Upper lobe of left lung (tissue), 6 donors: ENCODE measurements at regions not wholly inside any gene's neighbourhood (a gene's known extent, or its start where the extent isn't known, plus 50 kb on each side); places are given as distances from the start of the nearest gene placed in this dataset.

Source experiments
- ATAC-seq, 2 donors: fragments of 200-7000 bp; cut with Tn5 transposase; one replicate each; pipeline ENCODE4 v1.9.1; 2022; ENCODE audit warnings: mild to moderate bottlenecking in 2 of 2, moderate library complexity in 2 of 2; ENCODE audit not compliant: low FRiP score in 2 of 2
- DNase-seq, 2 donors: peaks; one replicate each; pipeline ENCODE4 v3.0.0-alpha.2; 2019 to 2020
- H3K27ac ChIP-seq, 4 donors: fragments of 200-600 bp; sonication (generic); one replicate each; pipeline ENCODE4 v1.5.1; 2016 to 2019
- H3K27me3 ChIP-seq, 4 donors: fragments of 200-600 bp; sonication (generic); one replicate each; pipeline ENCODE4 v1.5.1; 2017 to 2019
- H3K36me3 ChIP-seq, 4 donors: fragments of 200-600 bp; sonication (generic); one replicate each; pipeline ENCODE4 v1.5.1; 2016 to 2019
- H3K4me1 ChIP-seq, 4 donors: fragments of 200-600 bp; sonication (generic); one replicate each; pipeline ENCODE4 v1.5.1; 2018 to 2019
- H3K4me3 ChIP-seq, 4 donors: fragments of 200-600 bp; sonication (generic); one replicate each; pipeline ENCODE4 v1.5.1; 2017 to 2019; ENCODE audit warnings: mild to moderate bottlenecking in 2 of 4, moderate library complexity in 1 of 4
- H3K9me3 ChIP-seq, 4 donors: fragments of 200-600 bp; sonication (generic); one replicate each; pipeline ENCODE4 v1.5.1; 2018 to 2019
- CTCF ChIP-seq, 6 experiments: fragments of 450-650 bp in 4 of 6; fragments of 200-600 bp in 2 of 6; sonication (generic) in 2 of 6; IDR thresholded peaks; one replicate each; pipeline ENCODE4 v1.5.1; 2016 to 2019; ENCODE audit warnings: antibody characterized with exemption in 6 of 6
- EP300 ChIP-seq, 4 donors: sonication (generic); formaldehyde crosslinking; IDR thresholded peaks; one replicate each; pipeline ENCODE4 v1.5.1; 2017; ENCODE audit warnings: antibody characterized with exemption in 4 of 4, control low read depth in 2 of 4
- POLR2A ChIP-seq, 4 donors: fragments of 450-650 bp; IDR thresholded peaks; one replicate each; pipeline ENCODE4 v1.5.1; 2016 to 2017; ENCODE audit warnings: antibody characterized with exemption in 4 of 4, mild to moderate bottlenecking in 2 of 4
- POLR2AphosphoS5 ChIP-seq, 2 donors: sonication (generic); formaldehyde crosslinking; IDR thresholded peaks; one replicate each; pipeline ENCODE4 v1.5.1; 2017; ENCODE audit warnings: antibody characterized with exemption in 2 of 2
- WGBS, 2 donors: methylation state at CpG; one replicate each; pipeline ENCODE4 v1.1.5; 2017 to 2018; 5-methylcytosine and 5-hydroxymethylcytosine counted together
- donor health status: DM: no; HTN: no; CAD: no; lungs with moderate emphysema.
- donor health status: DM: no; HTN: yes; CAD: no; lungs with severe emphysema.

DNA sequence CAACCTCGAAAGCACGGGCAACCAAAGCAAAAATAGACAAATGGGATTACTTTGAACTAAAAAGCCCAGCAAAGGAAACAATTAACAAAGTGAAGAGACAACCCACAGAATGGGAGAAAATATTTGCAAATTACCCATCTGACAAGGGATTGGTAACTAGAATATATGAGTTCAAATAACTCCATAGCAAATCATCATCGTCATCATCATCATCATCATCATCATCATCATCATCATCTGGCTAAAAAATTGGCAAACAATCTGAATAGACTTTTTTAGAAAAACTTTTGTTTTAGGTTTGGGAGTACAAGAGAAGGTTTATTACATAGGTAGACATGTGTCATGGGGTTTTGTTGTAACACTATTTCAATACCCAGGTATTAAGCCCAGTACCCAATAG lies 1239.3 kb upstream of the FAM98A start:
- Histone ChIP-seq H3K27ac (no peak overlapping the region), H3K9me3 (no peaks in the 10 kb centered on the region), H3K27me3 (no peaks in the 10 kb centered on the region), H3K4me3 (no peak overlapping the region), H3K36me3 (no peaks in the 10 kb centered on the region), H3K4me1 (no peaks in the 10 kb centered on the region)
- TF ChIP-seq POLR2AphosphoS5 (IDR thresholded peaks at IDR 0.05) = no peak
- no peak for TF ChIP-seq POLR2A (IDR thresholded peaks at IDR 0.05)
- TF ChIP-seq CTCF (IDR thresholded peaks at IDR 0.05) = no peak
- TF ChIP-seq EP300 (IDR thresholded peaks at IDR 0.05) = no peak
- no peak for DNase-seq
- WGBS, 2 donors = 87% methylated on average over 3 of the region's 3 CpGs
- ATAC-seq = no peak

- Histone ChIP-seq H3K4me1 (no peaks in the 10 kb centered on the region), H3K27ac (no peak overlapping the region), H3K27me3 (no peaks in the 10 kb centered on the region), H3K36me3 (no peaks in the 10 kb centered on the region), H3K9me3 (no peaks in the 10 kb centered on the region), H3K4me3 (no peak overlapping the region)
- 70 to 75% methylated on average over 1 of the region's 1 CpG for WGBS, 2 donors
- no peak for TF ChIP-seq POLR2AphosphoS5 (IDR thresholded peaks at IDR 0.05)
- TF ChIP-seq CTCF (IDR thresholded peaks at IDR 0.05) = no peak
- TF ChIP-seq POLR2A (IDR thresholded peaks at IDR 0.05) = no peak
- no peak for TF ChIP-seq EP300 (IDR thresholded peaks at IDR 0.05)
- DNase-seq (no peak), ATAC-seq (no peak)
Measured at GRCh38 chr2:34836361-34836760, 1237.3 kb upstream of the FAM98A start.

DNA sequence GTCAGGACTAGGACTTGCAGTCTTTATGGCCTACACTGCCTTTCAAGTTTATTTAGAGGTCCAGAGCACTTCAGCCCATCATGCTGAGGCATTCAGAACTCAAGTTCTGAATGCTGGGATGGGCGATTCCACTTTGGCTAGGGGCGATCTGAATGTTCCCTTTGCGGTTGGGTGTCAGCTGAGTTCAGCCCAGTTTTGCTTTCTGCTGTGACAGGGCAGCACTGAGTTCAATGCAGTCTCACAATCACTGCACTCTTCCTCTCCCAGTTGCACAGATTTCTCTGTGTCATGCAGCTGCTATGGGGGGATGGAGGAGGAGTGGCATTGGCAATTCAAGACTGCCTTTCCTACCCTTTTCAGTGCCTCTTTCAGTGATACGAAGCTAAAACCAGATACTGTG lies 1232.0 kb upstream of the FAM98A start:
- Histone ChIP-seq H3K27ac (no peak overlapping the region), H3K36me3 (no peaks in the 10 kb centered on the region), H3K27me3 (no peaks in the 10 kb centered on the region), H3K4me3 (no peak overlapping the region), H3K4me1 (no peaks in the 10 kb centered on the region), H3K9me3 (no peaks in the 10 kb centered on the region)
- no peak for DNase-seq
- ATAC-seq = no peak
- TF ChIP-seq CTCF (IDR thresholded peaks at IDR 0.05) (no peak), POLR2A (IDR thresholded peaks at IDR 0.05) (no peak), EP300 (IDR thresholded peaks at IDR 0.05) (no peak), POLR2AphosphoS5 (IDR thresholded peaks at IDR 0.05) (no peak)
- WGBS, 2 donors = 67 to 82% methylated on average over 1 to 4 of the region's 4 CpGs

DNA sequence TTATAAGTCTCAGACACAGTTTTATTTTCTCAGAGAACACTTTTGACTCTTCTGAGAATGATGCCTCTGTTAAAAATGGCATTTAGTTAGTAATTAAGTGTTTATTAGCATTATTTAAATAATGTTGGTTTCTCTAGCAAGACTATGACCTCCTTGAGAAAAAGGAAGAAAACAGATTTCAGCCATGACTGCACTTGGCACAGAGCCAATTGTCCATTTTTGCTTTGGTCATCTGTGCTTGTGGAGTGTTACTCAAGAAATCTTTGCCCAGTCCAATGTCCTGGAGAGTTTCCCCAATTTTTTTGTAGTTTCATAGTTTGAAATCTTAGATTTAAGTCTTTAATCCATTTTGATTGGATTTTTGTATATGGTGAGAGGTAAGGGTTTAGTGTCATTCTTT lies 1229.4 kb upstream of the FAM98A start:
- no peaks in the 10 kb centered on the region for H3K4me1 ChIP-seq
- no peaks in the 10 kb centered on the region for H3K27me3 ChIP-seq
- ATAC-seq (no peak), DNase-seq (no peak)
- H3K4me3 ChIP-seq = no peak overlapping the region
- no peaks in the 10 kb centered on the region for H3K36me3 ChIP-seq
- TF ChIP-seq EP300 (IDR thresholded peaks at IDR 0.05) (no peak), CTCF (IDR thresholded peaks at IDR 0.05) (no peak), POLR2A (IDR thresholded peaks at IDR 0.05) (no peak), POLR2AphosphoS5 (IDR thresholded peaks at IDR 0.05) (no peak)
- H3K27ac ChIP-seq = no peak overlapping the region
- no peaks in the 10 kb centered on the region for H3K9me3 ChIP-seq

GRCh38 chr2:34827398-34827797 lies 1228.3 kb upstream of the FAM98A start:
- Histone ChIP-seq H3K27ac (no peak overlapping the region), H3K4me1 (no peaks in the 10 kb centered on the region), H3K9me3 (no peaks in the 10 kb centered on the region), H3K36me3 (no peaks in the 10 kb centered on the region), H3K4me3 (no peak overlapping the region), H3K27me3 (no peaks in the 10 kb centered on the region)
- ATAC-seq (no peak), DNase-seq (no peak)
- TF ChIP-seq EP300 (IDR thresholded peaks at IDR 0.05) (no peak), POLR2A (IDR thresholded peaks at IDR 0.05) (no peak), CTCF (IDR thresholded peaks at IDR 0.05) (no peak), POLR2AphosphoS5 (IDR thresholded peaks at IDR 0.05) (no peak)
- WGBS, 2 donors = 94 to 96% methylated on average over 1 of the region's 1 CpG
